SK-N-MC (cell line): ENCODE measurements at regions not wholly inside any gene's neighbourhood (a gene's known extent, or its start where the extent isn't known, plus 50 kb on each side); places are given as distances from the start of the nearest gene placed in this dataset.
"Not testable (repeated sequence)": the region's sequence is repeated elsewhere in the genome, so short reads cannot be mapped to it uniquely, and the experiment has no call there.

Experiments used
- EZH2 ChIP-seq: fragments of 200-600 bp; sonication (generic); IDR thresholded peaks from one replicate; pipeline ENCODE4 v1.6.1; 2017; ENCODE audit warnings: antibody characterized with exemption
- FOXP2 ChIP-seq: optimal IDR thresholded peaks from 2 replicates; pipeline ENCODE3; 2011; ENCODE audit warnings: mild to moderate bottlenecking, moderate library complexity; ENCODE audit not compliant: insufficient read depth; ENCODE audit errors: extremely low read length, control extremely low read depth
- POLR2AphosphoS5 ChIP-seq: IDR thresholded peaks from 2 replicates; pipeline ENCODE4 v1.6.1; 2012; ENCODE audit warnings: mild to moderate bottlenecking, low read depth, low read length, borderline replicate concordance

DNA sequence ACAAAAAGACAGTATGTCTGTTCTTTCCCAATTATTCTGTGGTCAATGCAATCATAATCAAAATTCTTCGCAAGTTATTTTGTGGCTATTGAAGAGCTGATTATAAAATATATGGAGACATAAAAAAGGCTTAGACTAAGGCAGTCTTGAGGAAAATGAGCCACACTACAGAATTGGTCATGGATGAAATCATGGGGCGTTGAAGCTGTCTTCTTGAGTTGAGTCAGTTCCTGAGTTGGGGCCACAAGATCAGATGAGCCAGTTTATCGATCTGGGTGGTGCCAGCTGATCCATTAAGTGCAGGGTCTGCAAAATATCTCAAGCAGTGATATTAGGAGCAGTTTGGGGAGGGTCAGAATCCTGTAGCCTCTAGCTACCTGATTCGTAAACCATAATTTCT lies 96.9 kb upstream of the NUTM2F start:
- TF ChIP-seq EZH2, POLR2AphosphoS5, FOXP2: not testable (repeated sequence)
